Caco-2 (cell line): ENCODE measurements at regions not wholly inside any gene's neighbourhood (a gene's known extent, or its start where the extent isn't known, plus 50 kb on each side); places are given as distances from the start of the nearest gene placed in this dataset.
"Not testable (repeated sequence)": the region's sequence is repeated elsewhere in the genome, so short reads cannot be mapped to it uniquely, and the experiment has no call there.

Source experiments
- BruUV-seq: library from RNA; stranded (reverse); fragments of 400-500 nt; replicated peaks from 2 replicates; lab custom pipeline; 2021; lab: Mats Ljungman, UMichigan
- CTCF ChIA-PET: fragments of 300-600 bp; sonication (Branson Sonifier 250); formaldehyde crosslinking; loops from one replicate; lab custom pipeline; 2022; ENCODE audit warnings: antibody characterized with exemption; lab: Charles Lee
- POLR2A ChIA-PET: fragments of 300-600 bp; sonication (Branson Sonifier 250); formaldehyde crosslinking; loops from one replicate; lab custom pipeline; 2022; ENCODE audit warnings: antibody characterized with exemption; lab: Charles Lee
- DNase-seq, 2 experiments: peaks; one replicate each; pipeline versions ENCODE4 v3.0.0 to v3.0.0-alpha.2; 2020 to 2022
- H3K27me3 ChIP-seq: replicated peaks from 2 replicates; pipeline ENCODE4 v1.6.0; 2011; ENCODE audit warnings: low read length; ENCODE audit not compliant: control insufficient read depth, insufficient read depth
- H3K36me3 ChIP-seq: 2 replicates; pipeline ENCODE4 v1.5.1; 2011; ENCODE audit warnings: low read length; ENCODE audit not compliant: control insufficient read depth, insufficient read depth
- H3K4me1 ChIP-seq: fragments of 250-450 bp; sonication (Bioruptor Pico); 2 replicates; pipeline ENCODE4 v1.5.1; 2020; ENCODE audit warnings: mild to moderate bottlenecking
- H3K4me3 ChIP-seq: 2 replicates; pipeline ENCODE4 v1.5.1; 2011; ENCODE audit warnings: low read depth, mild to moderate bottlenecking, control low read depth, low read length
- H3K9me3 ChIP-seq: fragments of 250-450 bp; sonication (Bioruptor Pico); 2 replicates; pipeline ENCODE4 v1.5.1; 2020; ENCODE audit warnings: mild to moderate bottlenecking, moderate library complexity
- H3K27ac Mint-ChIP-seq: one replicate; pipeline ENCODE4 v1.8.0; 2022; ENCODE audit warnings: mixed read lengths; ENCODE audit not compliant: unreplicated experiment
- H3K27me3 Mint-ChIP-seq: one replicate; pipeline ENCODE4 v1.8.0; 2022; ENCODE audit warnings: mixed read lengths; ENCODE audit not compliant: insufficient read depth, unreplicated experiment
- H3K36me3 Mint-ChIP-seq: one replicate; pipeline ENCODE4 v1.8.0; 2022; ENCODE audit warnings: mild to moderate bottlenecking, mixed read lengths; ENCODE audit not compliant: insufficient read depth, unreplicated experiment
- H3K4me1 Mint-ChIP-seq: one replicate; pipeline ENCODE4 v1.8.0; 2022; ENCODE audit warnings: low read depth, mixed read lengths; ENCODE audit not compliant: unreplicated experiment
- H3K4me3 Mint-ChIP-seq: one replicate; pipeline ENCODE4 v1.8.0; 2022; ENCODE audit warnings: mild to moderate bottlenecking, moderate library complexity, mixed read lengths; ENCODE audit not compliant: unreplicated experiment
- H3K9me3 Mint-ChIP-seq: one replicate; pipeline ENCODE4 v1.8.0; 2022; ENCODE audit warnings: mixed read lengths; ENCODE audit not compliant: unreplicated experiment
- intact Hi-C: fragments of 100-400 bp; cut with micrococcal nuclease; formaldehyde crosslinking; loops from one replicate; pipeline ENCODE4 v1.10.0; 2022; ENCODE audit not compliant: unreplicated experiment
- TF ChIP-seq, protein P1 (sequence below), 2 experiments: fragments of 200-600 bp in 1 of 2; IDR thresholded peaks; 1 replicate in 1 of 2; 2 replicates in 1 of 2; pipeline versions ENCODE4 v1.5.1 to v1.8.0; 2011 to 2022; ENCODE audit warnings: antibody characterized with exemption in 1 of 2, control low read depth in 1 of 2, inconsistent platforms in 1 of 2, low read depth in 1 of 2, low read length in 1 of 2, mild to moderate bottlenecking in 1 of 2, moderate library complexity in 1 of 2; ENCODE audit not compliant: insufficient read depth in 1 of 2, severe bottlenecking in 1 of 2, unreplicated experiment in 1 of 2

GRCh38 chr1:219549215-219549614 is 63.7 kb downstream of the ZC3H11B start:
- Histone ChIP-seq H3K4me3 (no peak overlapping the region), H3K36me3 (no peaks in the 10 kb centered on the region), H3K4me1 (no peaks in the 10 kb centered on the region), H3K27me3 (no peaks in the 10 kb centered on the region), H3K9me3 (no peaks in the 10 kb centered on the region)
- Mint-ChIP-seq H3K27ac (no peak overlapping the region), H3K36me3 (no peaks in the 10 kb centered on the region), H3K4me1 (peaks cover 1% of the 10 kb centered on the region), H3K27me3 (no peaks in the 10 kb centered on the region), H3K9me3 (peaks cover 17% of the 10 kb centered on the region), H3K4me3 (no peak overlapping the region)
- CTCF ChIA-PET, result no interaction called here
- no TSS peak for BruUV-seq
- POLR2A ChIA-PET, result no interaction called here
- intact Hi-C loops, result no loop called here
- no peak for DNase-seq
- TF ChIP-seq, protein P1, sequence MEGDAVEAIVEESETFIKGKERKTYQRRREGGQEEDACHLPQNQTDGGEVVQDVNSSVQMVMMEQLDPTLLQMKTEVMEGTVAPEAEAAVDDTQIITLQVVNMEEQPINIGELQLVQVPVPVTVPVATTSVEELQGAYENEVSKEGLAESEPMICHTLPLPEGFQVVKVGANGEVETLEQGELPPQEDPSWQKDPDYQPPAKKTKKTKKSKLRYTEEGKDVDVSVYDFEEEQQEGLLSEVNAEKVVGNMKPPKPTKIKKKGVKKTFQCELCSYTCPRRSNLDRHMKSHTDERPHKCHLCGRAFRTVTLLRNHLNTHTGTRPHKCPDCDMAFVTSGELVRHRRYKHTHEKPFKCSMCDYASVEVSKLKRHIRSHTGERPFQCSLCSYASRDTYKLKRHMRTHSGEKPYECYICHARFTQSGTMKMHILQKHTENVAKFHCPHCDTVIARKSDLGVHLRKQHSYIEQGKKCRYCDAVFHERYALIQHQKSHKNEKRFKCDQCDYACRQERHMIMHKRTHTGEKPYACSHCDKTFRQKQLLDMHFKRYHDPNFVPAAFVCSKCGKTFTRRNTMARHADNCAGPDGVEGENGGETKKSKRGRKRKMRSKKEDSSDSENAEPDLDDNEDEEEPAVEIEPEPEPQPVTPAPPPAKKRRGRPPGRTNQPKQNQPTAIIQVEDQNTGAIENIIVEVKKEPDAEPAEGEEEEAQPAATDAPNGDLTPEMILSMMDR (IDR thresholded peaks at IDR 0.05; ENCODE audit: insufficient read depth in 1 of 2, low read depth in 1 of 2, low read length in 1 of 2, severe bottlenecking in 1 of 2, unreplicated experiment in 1 of 2), result no peak

GRCh38 chr1:219548386-219548785 is 64.5 kb downstream of the ZC3H11B start:
- intact Hi-C loops, result no loop called here
- no peaks in the 10 kb centered on the region for H3K27me3 ChIP-seq
- no TSS peak for BruUV-seq
- H3K36me3 ChIP-seq, result no peaks in the 10 kb centered on the region
- Mint-ChIP-seq H3K4me1 (peaks cover 5% of the 10 kb centered on the region), H3K9me3 (peaks cover 22% of the 10 kb centered on the region), H3K27me3 (no peaks in the 10 kb centered on the region), H3K36me3 (no peaks in the 10 kb centered on the region), H3K4me3 (no peak overlapping the region), H3K27ac (no peak overlapping the region)
- H3K9me3 ChIP-seq, result no peaks in the 10 kb centered on the region
- DNase-seq, result no peak
- ChIA-PET POLR2A (no interaction called here), CTCF (no interaction called here)
- H3K4me1 ChIP-seq, result no peaks in the 10 kb centered on the region
- no peak overlapping the region for H3K4me3 ChIP-seq
- TF ChIP-seq, protein P1 (IDR thresholded peaks at IDR 0.05; ENCODE audit: insufficient read depth in 1 of 2, low read depth in 1 of 2, low read length in 1 of 2, severe bottlenecking in 1 of 2, unreplicated experiment in 1 of 2), result no peak

GRCh38 chr1:219545756-219546155 is 67.1 kb downstream of the ZC3H11B start:
- H3K4me3 Mint-ChIP-seq, H3K4me3 ChIP-seq, H3K9me3 ChIP-seq, POLR2A ChIA-PET, H3K27me3 Mint-ChIP-seq, H3K36me3 ChIP-seq, H3K27me3 ChIP-seq, H3K4me1 Mint-ChIP-seq, H3K36me3 Mint-ChIP-seq, BruUV-seq, H3K27ac Mint-ChIP-seq, H3K4me1 ChIP-seq, DNase-seq, CTCF ChIA-PET, intact Hi-C loops: not testable (repeated sequence)
- peaks cover 22% of the 10 kb centered on the region for H3K9me3 Mint-ChIP-seq
